Activated T-helper 2 cell treated with anti-CD3 and anti-CD28 coated beads, Interferon-gamma antibody, Interleukin-2, Interleukin-4, amounts not matched to agents 10 μg/mL and 5 μg/mL and 100 μg/mL, durations not matched to agents 14 hours and 24 hours and 36 hours (primary cell): ENCODE measurements at regions not wholly inside any gene's neighbourhood (a gene's known extent, or its start where the extent isn't known, plus 50 kb on each side); places are given as distances from the start of the nearest gene placed in this dataset.

ENCODE experiments used
- DNase-seq: peaks from one replicate; pipeline ENCODE4 v3.0.0; 2021; ENCODE audit warnings: low spot score
- H3K27ac Mint-ChIP-seq: one replicate; pipeline ENCODE4 v1.8.0; 2021; ENCODE audit warnings: mixed read lengths
- H3K27me3 Mint-ChIP-seq: one replicate; pipeline ENCODE4 v1.8.0; 2021; ENCODE audit warnings: low read depth, mixed read lengths
- H3K36me3 Mint-ChIP-seq: one replicate; pipeline ENCODE4 v1.8.0; 2021; ENCODE audit warnings: low read depth, mixed read lengths
- H3K4me1 Mint-ChIP-seq: one replicate; pipeline ENCODE4 v1.8.0; 2021; ENCODE audit warnings: low read depth, mixed read lengths
- H3K4me3 Mint-ChIP-seq: one replicate; pipeline ENCODE4 v1.8.0; 2021; ENCODE audit warnings: low read depth, mild to moderate bottlenecking, moderate library complexity, mixed read lengths
- H3K9me3 Mint-ChIP-seq: one replicate; pipeline ENCODE4 v1.8.0; 2021; ENCODE audit warnings: mixed read lengths
- intact Hi-C: fragments of 100-400 bp; cut with micrococcal nuclease; formaldehyde crosslinking; loops from one replicate; pipeline ENCODE4 v1.15.1; 2023

DNA sequence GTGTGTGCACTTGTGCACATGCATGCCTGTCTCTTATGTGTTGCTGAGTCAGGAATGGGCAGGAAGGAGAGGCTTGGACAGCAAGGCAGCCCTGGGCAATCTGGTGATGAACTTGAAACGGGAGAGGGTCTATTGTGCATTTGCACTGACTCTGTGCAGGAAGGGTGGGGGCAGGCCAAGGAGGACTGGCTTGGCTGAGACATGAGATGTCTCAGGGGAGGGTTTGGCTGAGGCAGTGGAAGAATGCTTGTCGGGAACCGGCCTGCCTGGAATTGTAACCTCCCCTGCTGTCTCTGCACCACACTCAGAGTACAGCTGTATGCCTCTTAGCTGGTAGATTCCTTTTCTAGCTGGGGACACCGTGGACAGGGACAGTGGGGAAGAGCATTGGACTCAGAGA is 176.1 kb upstream of the TNP1 start:
- H3K4me3 Mint-ChIP-seq = no peak overlapping the region
- intact Hi-C loops = no loop called here
- H3K4me1 Mint-ChIP-seq = no peaks in the 10 kb centered on the region
- H3K36me3 Mint-ChIP-seq = no peaks in the 10 kb centered on the region
- no peak overlapping the region for H3K27ac Mint-ChIP-seq
- no peaks in the 10 kb centered on the region for H3K27me3 Mint-ChIP-seq
- no peak for DNase-seq
- H3K9me3 Mint-ChIP-seq = no peaks in the 10 kb centered on the region

DNA sequence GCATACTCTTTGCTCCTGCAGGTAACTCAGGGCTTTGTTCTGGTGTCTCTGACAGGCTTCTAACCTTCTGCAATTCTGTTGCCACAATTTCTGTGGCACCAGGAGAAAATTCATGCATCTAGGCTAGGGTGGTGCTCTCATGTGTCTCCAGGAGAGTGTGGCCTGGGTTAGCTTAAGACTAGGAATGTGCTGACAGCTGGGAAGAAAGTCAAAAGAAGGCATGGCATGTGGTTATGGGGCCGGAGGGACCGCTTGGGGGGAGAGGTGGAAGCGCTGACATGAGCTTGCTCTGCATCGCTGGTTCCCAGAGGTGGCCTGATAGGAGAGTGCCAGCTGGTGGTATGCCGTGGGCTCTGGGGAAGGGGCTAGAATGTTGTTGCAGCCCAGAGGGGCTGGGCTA is 173.3 kb upstream of the TNP1 start:
- Mint-ChIP-seq H3K36me3 (no peaks in the 10 kb centered on the region), H3K4me3 (no peak overlapping the region), H3K9me3 (no peaks in the 10 kb centered on the region), H3K4me1 (no peaks in the 10 kb centered on the region), H3K27me3 (peaks cover 8% of the 10 kb centered on the region), H3K27ac (no peak overlapping the region)
- DNase-seq = no peak
- intact Hi-C loops = no loop called here

DNA sequence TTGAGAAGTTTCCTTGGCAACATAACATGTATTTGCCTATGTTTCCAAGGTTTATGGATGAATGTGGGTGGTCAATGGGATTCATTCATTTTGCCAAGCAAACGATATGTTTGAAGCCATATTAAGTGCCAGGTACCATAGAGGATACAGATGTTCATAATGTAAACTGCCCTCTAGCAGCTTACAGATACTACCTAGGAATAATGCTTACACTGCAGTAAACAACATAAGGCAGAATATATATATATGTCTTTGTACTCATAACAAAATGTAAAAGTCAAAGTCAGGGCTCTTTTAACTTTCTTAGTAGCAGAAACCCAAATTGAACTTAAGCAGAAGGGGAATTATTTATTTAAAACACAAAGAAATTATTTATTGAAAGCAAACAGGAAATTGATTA is 171.6 kb upstream of the TNP1 start:
- intact Hi-C loops = no loop called here
- H3K27ac Mint-ChIP-seq = no peak overlapping the region
- no peaks in the 10 kb centered on the region for H3K4me1 Mint-ChIP-seq
- H3K27me3 Mint-ChIP-seq = peaks cover 8% of the 10 kb centered on the region
- H3K9me3 Mint-ChIP-seq = no peaks in the 10 kb centered on the region
- H3K36me3 Mint-ChIP-seq = no peaks in the 10 kb centered on the region
- DNase-seq = no peak
- H3K4me3 Mint-ChIP-seq = no peak overlapping the region

DNA sequence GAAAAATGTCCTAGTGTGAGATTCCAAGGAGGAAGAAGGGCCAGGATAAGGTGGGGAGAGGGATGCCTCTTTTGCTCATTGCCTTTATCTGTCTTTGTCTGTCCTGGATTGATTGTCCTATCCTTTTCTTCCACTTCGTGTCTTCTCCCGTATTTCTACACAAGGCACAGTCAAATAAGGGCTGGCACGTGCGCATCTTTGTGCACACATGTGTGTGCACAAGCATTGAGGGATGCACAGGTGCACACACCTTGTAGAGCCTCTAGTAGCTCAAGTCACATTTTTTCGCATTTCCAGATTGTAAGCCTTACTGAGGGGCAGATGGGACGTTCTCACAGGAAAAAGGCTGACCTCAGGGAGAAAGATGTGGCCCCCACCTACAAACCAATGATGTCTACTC is 170.2 kb upstream of the TNP1 start:
- Mint-ChIP-seq H3K9me3 (no peaks in the 10 kb centered on the region), H3K4me1 (no peaks in the 10 kb centered on the region), H3K36me3 (no peaks in the 10 kb centered on the region), H3K4me3 (no peak overlapping the region), H3K27me3 (peaks cover 9% of the 10 kb centered on the region), H3K27ac (no peak overlapping the region)
- DNase-seq = no peak
- intact Hi-C loops = no loop called here

DNA sequence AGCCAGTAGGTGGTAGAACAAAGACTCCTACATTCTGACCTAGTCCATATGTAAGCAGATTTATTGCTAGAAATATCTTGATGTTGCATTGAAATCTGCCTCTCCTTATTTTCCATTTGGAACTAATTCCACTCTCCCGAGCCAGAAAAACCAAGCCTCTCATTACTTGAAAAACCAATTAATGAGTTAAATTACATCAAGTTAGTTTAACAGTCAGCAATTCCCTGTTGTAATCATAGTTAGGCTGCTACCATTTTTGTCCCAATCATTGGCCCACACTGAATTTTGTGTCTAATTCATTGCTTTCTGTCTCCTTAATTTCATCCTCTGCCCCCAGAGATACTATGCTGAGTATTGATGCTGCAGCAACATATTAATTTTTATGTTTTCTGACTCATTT is 168.3 kb upstream of the TNP1 start:
- no peak for DNase-seq
- intact Hi-C loops = no loop called here
- Mint-ChIP-seq H3K27me3 (peaks cover 9% of the 10 kb centered on the region), H3K4me1 (no peaks in the 10 kb centered on the region), H3K27ac (no peak overlapping the region), H3K4me3 (no peak overlapping the region), H3K9me3 (no peaks in the 10 kb centered on the region), H3K36me3 (no peaks in the 10 kb centered on the region)

DNA sequence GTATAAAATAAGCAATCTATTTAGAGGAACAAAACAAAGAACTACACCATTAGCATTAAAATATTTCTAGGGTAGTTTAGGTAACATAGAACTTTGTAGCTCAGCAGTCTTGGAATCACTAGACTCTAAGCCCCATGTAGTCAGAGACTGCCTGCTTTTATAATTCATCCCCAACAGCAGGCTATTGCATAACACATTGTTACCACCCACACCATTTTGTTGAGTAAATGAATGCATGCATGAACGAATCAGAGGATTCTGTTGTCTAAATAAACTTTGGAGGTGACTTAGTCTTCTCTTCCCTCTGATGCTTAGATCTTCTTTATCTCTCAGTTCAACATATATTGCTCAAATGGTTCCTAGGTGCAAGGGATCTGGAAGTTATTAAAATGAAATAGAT is 167.6 kb upstream of the TNP1 start:
- intact Hi-C loops = no loop called here
- no peak for DNase-seq
- H3K9me3 Mint-ChIP-seq = no peaks in the 10 kb centered on the region
- no peak overlapping the region for H3K4me3 Mint-ChIP-seq
- no peaks in the 10 kb centered on the region for H3K4me1 Mint-ChIP-seq
- no peak overlapping the region for H3K27ac Mint-ChIP-seq
- H3K27me3 Mint-ChIP-seq = peaks cover 9% of the 10 kb centered on the region
- H3K36me3 Mint-ChIP-seq = no peaks in the 10 kb centered on the region

DNA sequence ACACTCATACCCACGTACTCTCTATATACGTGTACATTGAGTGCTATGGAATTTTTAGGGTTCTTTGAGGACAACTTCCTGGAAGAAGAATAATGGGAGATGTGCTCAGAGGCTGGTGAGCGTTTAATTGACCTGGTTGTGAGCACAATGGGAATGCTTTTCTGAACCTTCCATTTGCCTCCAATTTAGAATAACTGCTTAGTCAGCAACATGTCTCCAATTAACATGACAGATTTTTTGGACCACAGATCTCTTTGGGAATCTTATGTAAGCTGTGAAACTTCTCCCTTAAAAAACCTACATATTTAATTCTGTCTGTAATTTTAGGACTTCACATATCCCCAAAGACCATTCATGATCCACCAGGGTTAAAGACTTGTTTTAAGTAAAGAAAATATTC is 166.7 kb upstream of the TNP1 start:
- Mint-ChIP-seq H3K9me3 (no peaks in the 10 kb centered on the region), H3K4me3 (no peak overlapping the region), H3K36me3 (no peaks in the 10 kb centered on the region), H3K27me3 (peaks cover 9% of the 10 kb centered on the region), H3K27ac (no peak overlapping the region), H3K4me1 (no peaks in the 10 kb centered on the region)
- intact Hi-C loops = no loop called here
- DNase-seq = no peak

DNA sequence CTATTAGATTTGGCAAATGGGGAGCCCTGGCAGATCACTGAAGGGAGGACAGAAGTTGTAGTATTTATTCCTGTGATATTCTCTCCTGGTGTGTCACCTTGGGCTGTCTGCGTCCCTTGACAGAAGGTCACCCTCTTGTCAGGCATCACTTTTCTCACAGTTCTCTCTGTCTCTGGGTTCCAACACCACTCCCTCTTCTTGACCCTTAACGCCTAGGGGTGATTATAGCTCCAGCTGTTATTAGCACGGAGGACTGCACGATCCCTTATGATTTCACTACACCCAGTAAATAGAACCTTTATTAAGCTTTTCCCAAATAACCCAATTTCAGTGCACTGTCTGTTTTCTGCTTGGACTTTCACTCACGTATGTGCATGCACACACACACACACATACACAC is 166.3 kb upstream of the TNP1 start:
- intact Hi-C loops = no loop called here
- Mint-ChIP-seq H3K4me1 (no peaks in the 10 kb centered on the region), H3K36me3 (no peaks in the 10 kb centered on the region), H3K27me3 (peaks cover 9% of the 10 kb centered on the region), H3K4me3 (no peak overlapping the region), H3K9me3 (no peaks in the 10 kb centered on the region), H3K27ac (no peak overlapping the region)
- DNase-seq = no peak

DNA sequence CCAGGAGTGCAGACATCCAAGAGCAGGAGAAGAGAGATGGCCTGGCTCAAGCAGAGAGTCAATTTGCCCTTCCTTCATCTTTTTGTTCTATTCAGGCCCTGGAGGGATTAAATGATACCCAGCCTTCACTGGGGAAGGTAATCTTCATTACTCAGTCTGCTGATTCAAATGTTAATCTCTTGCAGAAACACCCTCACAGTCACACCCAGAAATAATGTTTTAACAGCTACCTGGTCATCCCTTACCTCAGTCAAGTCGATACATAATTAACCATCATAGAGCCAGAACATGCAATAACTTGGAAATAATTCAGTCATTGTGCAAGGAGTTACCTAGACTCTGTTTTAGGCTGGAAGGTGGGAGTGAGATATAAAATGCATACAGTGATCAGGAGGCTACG is 163.7 kb upstream of the TNP1 start:
- no peak for DNase-seq
- no peak overlapping the region for H3K27ac Mint-ChIP-seq
- H3K4me3 Mint-ChIP-seq = no peak overlapping the region
- no peaks in the 10 kb centered on the region for H3K9me3 Mint-ChIP-seq
- H3K27me3 Mint-ChIP-seq = peaks cover 4% of the 10 kb centered on the region
- no peaks in the 10 kb centered on the region for H3K36me3 Mint-ChIP-seq
- no peaks in the 10 kb centered on the region for H3K4me1 Mint-ChIP-seq
- intact Hi-C loops = no loop called here

DNA sequence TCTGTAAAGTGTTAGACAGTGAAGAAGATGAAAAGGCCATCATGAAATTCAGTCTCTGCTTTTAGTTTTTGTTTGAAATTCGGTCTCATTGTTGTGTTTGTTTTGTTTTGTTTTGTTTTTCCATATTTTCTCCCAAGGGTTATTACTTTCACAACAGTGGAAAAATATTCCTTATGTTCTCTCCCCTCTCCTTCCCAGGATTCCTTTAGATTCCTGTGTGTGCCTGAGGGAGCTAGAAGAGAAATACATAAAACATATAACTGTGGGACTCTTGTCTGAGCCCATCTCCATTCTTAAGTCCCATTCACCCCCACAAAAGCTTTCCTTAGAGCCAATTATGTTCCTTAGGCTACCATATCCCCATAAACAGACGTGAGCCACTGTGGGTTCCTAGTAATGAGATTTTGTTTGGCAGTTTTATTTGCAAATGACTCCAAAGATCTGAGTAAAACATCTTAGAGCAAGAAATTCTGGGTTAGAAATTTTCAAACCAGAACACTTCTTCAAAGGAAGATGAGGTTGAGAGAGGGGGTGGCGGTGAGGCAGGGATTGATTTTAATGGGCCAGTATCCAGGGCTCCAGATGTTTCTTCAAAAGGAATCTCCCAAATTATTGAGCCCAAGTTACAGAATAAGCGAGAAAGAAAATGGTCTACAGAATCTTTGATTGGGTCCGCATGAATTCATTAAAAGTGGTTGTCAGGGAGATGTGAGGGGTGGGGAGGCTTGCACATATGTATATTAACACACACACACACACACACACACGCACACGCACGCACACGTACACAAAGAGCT is 157.8 kb upstream of the TNP1 start:
- no peak for DNase-seq
- H3K9me3 Mint-ChIP-seq = no peaks in the 10 kb centered on the region
- H3K27me3 Mint-ChIP-seq = peaks cover 24% of the 10 kb centered on the region
- H3K4me3 Mint-ChIP-seq = no peak overlapping the region
- intact Hi-C loops = no loop called here
- H3K36me3 Mint-ChIP-seq = no peaks in the 10 kb centered on the region
- H3K27ac Mint-ChIP-seq = no peak overlapping the region
- no peaks in the 10 kb centered on the region for H3K4me1 Mint-ChIP-seq

DNA sequence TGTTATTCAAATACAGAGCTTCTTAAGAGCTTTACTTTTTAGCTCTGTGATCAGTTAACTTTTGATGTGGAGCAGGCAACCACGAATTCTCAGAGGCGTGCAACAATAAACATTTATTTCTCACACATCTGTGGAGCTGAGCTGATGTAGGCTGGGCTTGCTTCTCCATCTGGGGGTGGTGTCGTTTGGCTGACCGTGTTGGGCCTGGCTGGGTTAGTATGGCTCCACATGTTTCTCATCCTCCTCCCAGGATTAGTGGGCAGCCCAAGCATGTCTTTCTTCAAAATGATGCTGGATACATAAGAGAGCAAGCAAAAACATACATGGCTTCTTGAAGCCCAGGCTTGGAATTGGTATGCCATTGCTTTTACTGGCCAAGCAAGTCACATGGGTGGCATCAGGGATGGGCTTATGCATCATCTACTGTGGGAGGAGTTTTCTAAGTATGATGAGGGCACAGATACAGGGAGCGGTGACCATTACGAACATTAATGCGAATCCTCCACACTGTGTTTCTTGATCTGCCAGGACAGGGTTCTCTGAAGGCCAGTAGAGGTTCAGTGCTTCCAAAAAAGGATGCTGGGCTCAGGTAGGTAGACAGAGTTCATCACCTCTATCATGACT is 157.0 kb upstream of the TNP1 start:
- Mint-ChIP-seq H3K27ac (no peak overlapping the region), H3K27me3 (peaks cover 25% of the 10 kb centered on the region), H3K9me3 (no peaks in the 10 kb centered on the region), H3K4me1 (no peaks in the 10 kb centered on the region), H3K4me3 (no peak overlapping the region), H3K36me3 (no peaks in the 10 kb centered on the region)
- intact Hi-C loops = no loop called here
- no peak for DNase-seq

DNA sequence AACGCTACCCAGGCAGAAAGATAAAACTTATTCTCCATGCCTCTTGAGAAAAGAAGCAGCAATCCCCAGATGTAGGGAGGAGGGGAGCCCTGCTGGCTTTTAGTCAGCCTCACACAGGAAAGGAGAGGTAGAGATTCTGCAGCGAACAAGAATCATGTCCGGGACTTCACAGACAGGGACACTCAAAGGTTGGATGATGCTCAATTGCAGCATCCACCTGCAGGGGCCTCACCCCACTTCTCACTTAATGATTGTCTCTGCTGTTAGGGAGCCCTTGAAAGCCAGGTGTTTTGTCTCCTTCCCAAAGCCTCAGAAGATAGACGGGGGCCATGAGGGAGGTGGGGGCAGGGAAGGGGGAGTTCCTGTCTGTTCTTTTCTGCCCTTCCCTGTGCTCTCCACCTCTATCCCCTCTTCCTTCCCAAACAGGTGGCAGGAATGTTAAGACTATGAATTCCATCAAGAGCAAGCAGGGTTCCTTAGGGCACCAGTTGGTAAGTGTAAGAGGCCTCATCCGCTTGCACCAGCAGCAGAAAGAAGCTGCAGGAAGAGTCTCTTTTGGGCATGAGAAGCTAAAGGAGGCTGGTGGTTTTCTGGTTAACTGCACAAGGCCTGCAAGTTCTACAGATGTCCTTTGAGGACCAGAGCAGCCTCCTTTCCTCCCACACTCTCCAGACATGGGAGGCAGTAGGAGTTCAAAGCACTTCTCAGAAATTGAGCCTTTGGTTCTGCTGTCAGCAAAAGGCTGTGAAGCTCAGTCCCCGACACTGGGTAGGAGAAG is 154.7 kb upstream of the TNP1 start:
- intact Hi-C loops = no loop called here
- H3K36me3 Mint-ChIP-seq = no peaks in the 10 kb centered on the region
- no peak overlapping the region for H3K27ac Mint-ChIP-seq
- peaks cover 25% of the 10 kb centered on the region for H3K27me3 Mint-ChIP-seq
- no peaks in the 10 kb centered on the region for H3K9me3 Mint-ChIP-seq
- DNase-seq = no peak
- H3K4me3 Mint-ChIP-seq = no peak overlapping the region
- no peaks in the 10 kb centered on the region for H3K4me1 Mint-ChIP-seq

DNA sequence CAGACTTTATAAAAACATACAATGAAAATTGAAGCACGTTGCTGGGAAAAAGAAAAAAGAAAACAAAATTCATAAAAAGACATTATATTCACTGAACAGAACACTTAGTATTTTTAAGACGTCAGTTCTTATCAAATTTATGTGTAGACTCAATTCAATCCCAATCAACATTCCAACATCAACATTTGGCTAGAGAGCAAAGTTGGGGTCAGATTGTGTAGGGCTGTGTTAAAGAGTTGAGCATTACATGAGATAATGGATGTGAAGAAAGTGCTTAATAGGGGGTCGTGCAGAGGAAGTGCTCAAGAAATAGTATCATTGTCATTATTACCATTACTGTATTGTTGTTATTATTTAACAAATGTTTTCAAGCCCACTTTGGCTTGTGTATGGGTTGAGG is 154.1 kb upstream of the TNP1 start:
- H3K27me3 Mint-ChIP-seq = peaks cover 25% of the 10 kb centered on the region
- intact Hi-C loops = no loop called here

More for the DNA sequence above, 154.1 kb upstream of the TNP1 start:
- Mint-ChIP-seq H3K27ac (no peak overlapping the region), H3K4me1 (no peaks in the 10 kb centered on the region), H3K4me3 (no peak overlapping the region), H3K9me3 (no peaks in the 10 kb centered on the region), H3K36me3 (no peaks in the 10 kb centered on the region)
- DNase-seq = no peak
